ENCODE measurements at regions not wholly inside any gene's neighbourhood (a gene's known extent, or its start where the extent isn't known, plus 50 kb on each side); places are given as distances from the start of the nearest gene placed in this dataset.

- intact Hi-C loops (cut with DNase I; ENCODE audit: low total_unique reads), result no loop called here
- no peak for DNase-seq
- no peaks in the 10 kb centered on the region for H3K9me3 ChIP-seq
- no peak overlapping the region for H3K27ac ChIP-seq
- no peaks in the 10 kb centered on the region for H3K36me3 ChIP-seq
- H3K27me3 ChIP-seq, result no peaks in the 10 kb centered on the region
- TF ChIP-seq CTCF (IDR thresholded peaks at IDR 0.05) (no peak), POLR2A (IDR thresholded peaks at IDR 0.05) (no peak)
- no peaks in the 10 kb centered on the region for H3K4me1 ChIP-seq
- no peak overlapping the region for H3K4me3 ChIP-seq
These were observed 1036.3 kb downstream of the TTLL7 start for GRCh38 chr1:82962658-82963057.

- Histone ChIP-seq H3K4me3 (no peak overlapping the region), H3K9me3 (no peaks in the 10 kb centered on the region), H3K27me3 (no peaks in the 10 kb centered on the region), H3K36me3 (no peaks in the 10 kb centered on the region), H3K4me1 (no peaks in the 10 kb centered on the region), H3K27ac (no peak overlapping the region)
- no peak for DNase-seq
- intact Hi-C loops (cut with DNase I; ENCODE audit: low total_unique reads), result no loop called here
- TF ChIP-seq CTCF (IDR thresholded peaks at IDR 0.05) (no peak), POLR2A (IDR thresholded peaks at IDR 0.05) (no peak)
These were observed 1048.2 kb downstream of the TTLL7 start for GRCh38 chr1:82950606-82951200.

- no peaks in the 10 kb centered on the region for H3K9me3 ChIP-seq
- no peak overlapping the region for H3K4me3 ChIP-seq
- no peaks in the 10 kb centered on the region for H3K27me3 ChIP-seq
- intact Hi-C loops (cut with DNase I; ENCODE audit: low total_unique reads), result no loop called here
- H3K27ac ChIP-seq, result no peak overlapping the region
- no peak for TF ChIP-seq POLR2A (IDR thresholded peaks at IDR 0.05)
- TF ChIP-seq CTCF (IDR thresholded peaks at IDR 0.05), result no peak
- H3K4me1 ChIP-seq, result no peaks in the 10 kb centered on the region
- no peak for DNase-seq
- H3K36me3 ChIP-seq, result no peaks in the 10 kb centered on the region
These were observed 1050.5 kb downstream of the TTLL7 start for GRCh38 chr1:82948386-82948785.

GRCh38 chr1:82947278-82947677, 1051.7 kb downstream of the TTLL7 start:
- no peak for DNase-seq
- H3K36me3 ChIP-seq, result no peaks in the 10 kb centered on the region
- no peak overlapping the region for H3K27ac ChIP-seq
- no peaks in the 10 kb centered on the region for H3K9me3 ChIP-seq
- TF ChIP-seq POLR2A (IDR thresholded peaks at IDR 0.05) (no peak), CTCF (IDR thresholded peaks at IDR 0.05) (no peak)
- intact Hi-C loops (cut with DNase I; ENCODE audit: low total_unique reads), result no loop called here
- no peaks in the 10 kb centered on the region for H3K4me1 ChIP-seq
- no peak overlapping the region for H3K4me3 ChIP-seq
- H3K27me3 ChIP-seq, result no peaks in the 10 kb centered on the region

GRCh38 chr1:82946096-82946605, 1052.8 kb downstream of the TTLL7 start:
- no peaks in the 10 kb centered on the region for H3K36me3 ChIP-seq
- no peak overlapping the region for H3K27ac ChIP-seq

More at GRCh38 chr1:82946096-82946605, 1052.8 kb downstream of the TTLL7 start:
- Histone ChIP-seq H3K9me3 (no peaks in the 10 kb centered on the region), H3K4me1 (no peaks in the 10 kb centered on the region), H3K4me3 (no peak overlapping the region), H3K27me3 (no peaks in the 10 kb centered on the region)
- TF ChIP-seq POLR2A (IDR thresholded peaks at IDR 0.05), result no peak
- no peak for TF ChIP-seq CTCF (IDR thresholded peaks at IDR 0.05)
- DNase-seq, result no peak
- intact Hi-C loops (cut with DNase I; ENCODE audit: low total_unique reads), result no loop called here

Data from uterus (tissue), 3 donors.